ENCODE measurements at regions not wholly inside any gene's neighbourhood (a gene's known extent, or its start where the extent isn't known, plus 50 kb on each side); places are given as distances from the start of the nearest gene placed in this dataset.

DNA sequence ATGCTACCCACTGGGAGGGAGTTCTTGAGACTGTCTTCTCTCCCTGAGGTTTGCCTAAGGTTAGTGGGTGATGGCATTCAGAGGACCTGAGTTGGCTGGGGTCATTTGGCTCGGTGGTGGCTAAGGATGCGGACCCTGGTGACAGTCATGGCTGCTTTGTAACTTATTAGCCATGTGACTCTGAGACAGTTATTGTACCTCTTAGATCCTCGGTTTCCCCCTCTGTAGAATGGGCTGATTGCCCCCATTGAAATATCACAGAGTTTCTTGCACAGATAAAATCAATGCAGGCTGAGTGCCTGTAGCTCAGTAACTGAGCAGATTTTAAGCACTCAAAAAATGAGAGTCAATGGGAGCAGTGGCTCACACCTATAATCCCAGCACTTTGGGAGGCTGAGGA, 96.7 kb upstream of the MED13L start:
- TF ChIP-seq, protein P1, sequence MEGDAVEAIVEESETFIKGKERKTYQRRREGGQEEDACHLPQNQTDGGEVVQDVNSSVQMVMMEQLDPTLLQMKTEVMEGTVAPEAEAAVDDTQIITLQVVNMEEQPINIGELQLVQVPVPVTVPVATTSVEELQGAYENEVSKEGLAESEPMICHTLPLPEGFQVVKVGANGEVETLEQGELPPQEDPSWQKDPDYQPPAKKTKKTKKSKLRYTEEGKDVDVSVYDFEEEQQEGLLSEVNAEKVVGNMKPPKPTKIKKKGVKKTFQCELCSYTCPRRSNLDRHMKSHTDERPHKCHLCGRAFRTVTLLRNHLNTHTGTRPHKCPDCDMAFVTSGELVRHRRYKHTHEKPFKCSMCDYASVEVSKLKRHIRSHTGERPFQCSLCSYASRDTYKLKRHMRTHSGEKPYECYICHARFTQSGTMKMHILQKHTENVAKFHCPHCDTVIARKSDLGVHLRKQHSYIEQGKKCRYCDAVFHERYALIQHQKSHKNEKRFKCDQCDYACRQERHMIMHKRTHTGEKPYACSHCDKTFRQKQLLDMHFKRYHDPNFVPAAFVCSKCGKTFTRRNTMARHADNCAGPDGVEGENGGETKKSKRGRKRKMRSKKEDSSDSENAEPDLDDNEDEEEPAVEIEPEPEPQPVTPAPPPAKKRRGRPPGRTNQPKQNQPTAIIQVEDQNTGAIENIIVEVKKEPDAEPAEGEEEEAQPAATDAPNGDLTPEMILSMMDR (conservative IDR thresholded peaks at IDR 0.05), result no peak

More for the DNA sequence above, 96.7 kb upstream of the MED13L start:
- Histone ChIP-seq H4K91ac (ENCODE audit: insufficient read length, low read depth, low read length) (no peak overlapping the region), H4K8ac (replicated peaks; ENCODE audit: insufficient read length, low read depth, low read length) (no peak overlapping the region), H3K23me2 (ENCODE audit: insufficient read length, low read depth, low read length, poor library complexity, severe bottlenecking) (no peaks in the 10 kb centered on the region), H2AFZ (ENCODE audit: low read length) (no peak overlapping the region), H3K4me1 (ENCODE audit: insufficient read depth, low read length) (peaks cover 3% of the 10 kb centered on the region; the same call in 1 of the 2 replicates), H3K14ac (ENCODE audit: insufficient read depth, low read length) (no peak overlapping the region), H3K56ac (ENCODE audit: insufficient read length, low read depth, low read length) (no peak overlapping the region), H2BK120ac (ENCODE audit: low read depth, low read length, poor library complexity, severe bottlenecking) (no peak overlapping the region), H3K9me3 (ENCODE audit: control insufficient read depth, low read depth, low read length) (no peaks in the 10 kb centered on the region), H3K9ac (ENCODE audit: extremely low read depth, insufficient read length, low read length) (no peak overlapping the region), H3K27me3 (ENCODE audit: insufficient read depth, low read length) (no peaks in the 10 kb centered on the region), H3K79me1 (ENCODE audit: insufficient read depth, low read depth, low read length, poor library complexity, severe bottlenecking) (no peaks in the 10 kb centered on the region), H2BK12ac (ENCODE audit: insufficient read length, low read depth, low read length) (no peak overlapping the region), H3T11ph (ENCODE audit: low read length) (no peak overlapping the region), H3K23ac (ENCODE audit: insufficient read length, low read depth, low read length) (no peak overlapping the region), H2BK15ac (ENCODE audit: low read depth, low read length) (no peak overlapping the region), H3K79me2 (ENCODE audit: insufficient read depth, low read length) (no peaks in the 10 kb centered on the region), H2AK5ac (ENCODE audit: insufficient read length, low read length) (no peak overlapping the region), H3K18ac (ENCODE audit: insufficient read length, low read depth, low read length) (no peak overlapping the region), H4K20me1 (ENCODE audit: control insufficient read depth, insufficient read depth, insufficient read length) (no peaks in the 10 kb centered on the region), H2BK5ac (ENCODE audit: insufficient read length, low read length) (no peak overlapping the region), H2BK20ac (ENCODE audit: low read depth, low read length, poor library complexity, severe bottlenecking) (no peak overlapping the region), H3K4ac (ENCODE audit: low read depth, low read length) (no peak overlapping the region), H3K27ac (ENCODE audit: insufficient read length, low read depth, low read length) (no peak overlapping the region), H4K5ac (ENCODE audit: insufficient read length, low read depth, low read length) (no peak overlapping the region), H3K4me2 (ENCODE audit: insufficient read depth, insufficient read length, low read length) (no peak overlapping the region)
- Mint-ChIP-seq H3K27ac (no peak overlapping the region), H3K4me3 (no peak overlapping the region), H3K36me3 (ENCODE audit: insufficient read depth in 1 of 3, low read depth in 3 of 3) (no peaks in the 10 kb centered on the region; a peak in 1 of 7 replicates), H3K4me1 (peaks cover 25 to 36% of the 10 kb centered on the region in 2 experiments), H3K27me3 (ENCODE audit: low read depth) (peaks cover 17% of the 10 kb centered on the region), H3K9me3 (peaks cover 8 to 14% of the 10 kb centered on the region in 2 experiments; a peak in 3 of 5 replicates)
- no CpG with 5 or more reads among the region's 3 CpGs for WGBS (ENCODE audit: extremely low coverage, insufficient read length, low lambda C conversion rate)
- no peak for DNase-seq
